ENCODE measurements at regions not wholly inside any gene's neighbourhood (a gene's known extent, or its start where the extent isn't known, plus 50 kb on each side); places are given as distances from the start of the nearest gene placed in this dataset.
"Not testable (repeated sequence)": the region's sequence is repeated elsewhere in the genome, so short reads cannot be mapped to it uniquely, and the experiment has no call there.

GRCh38 chr1:87992536-87992935 lies 663.9 kb downstream of the LMO4 start:
- not testable (repeated sequence) for ATAC-seq

- no peak for ATAC-seq
- no peak for TF ChIP-seq BACH2 (CRISPR knock-in tag; IDR thresholded peaks at IDR 0.05; ENCODE audit: borderline replicate concordance)
- no peak for TF ChIP-seq GLIS3 (CRISPR knock-in tag; IDR thresholded peaks at IDR 0.05)
- TF ChIP-seq TOX (CRISPR knock-in tag; IDR thresholded peaks at IDR 0.05; ENCODE audit: borderline replicate concordance) = no peak
- no peak for TF ChIP-seq ESRRG (CRISPR knock-in tag; IDR thresholded peaks at IDR 0.05)
- TF ChIP-seq CSRNP3 (CRISPR knock-in tag; IDR thresholded peaks at IDR 0.05) = no peak
- TF ChIP-seq ZNF8 (CRISPR knock-in tag; IDR thresholded peaks at IDR 0.05) = no peak
- no peak for TF ChIP-seq ISL1 (CRISPR knock-in tag; IDR thresholded peaks at IDR 0.05)
- no peak for TF ChIP-seq PATZ1 (CRISPR knock-in tag; IDR thresholded peaks at IDR 0.05; ENCODE audit: borderline replicate concordance)
- TF ChIP-seq CREB5 (CRISPR knock-in tag; IDR thresholded peaks at IDR 0.05; ENCODE audit: low read depth) = no peak
- no peak for TF ChIP-seq RARB (CRISPR knock-in tag; IDR thresholded peaks at IDR 0.05)
- TF ChIP-seq SNAI2 (CRISPR knock-in tag; IDR thresholded peaks at IDR 0.05) = no peak
- TF ChIP-seq PPARA (CRISPR knock-in tag; IDR thresholded peaks at IDR 0.05; ENCODE audit: borderline replicate concordance) = no peak
- no peak for TF ChIP-seq ZFP3 (CRISPR knock-in tag; IDR thresholded peaks at IDR 0.05)
- TF ChIP-seq TSHZ2 (CRISPR knock-in tag; IDR thresholded peaks at IDR 0.05) = no peak
- TF ChIP-seq ZNF565 (CRISPR knock-in tag; conservative IDR thresholded peaks at IDR 0.05; ENCODE audit: low read depth) = no peak
- TF ChIP-seq ZC3H10 (CRISPR knock-in tag; IDR thresholded peaks at IDR 0.05) = no peak
- no peak for TF ChIP-seq TCF4 (CRISPR knock-in tag; IDR thresholded peaks at IDR 0.05; ENCODE audit: borderline replicate concordance)
- TF ChIP-seq POU6F1 (CRISPR knock-in tag; IDR thresholded peaks at IDR 0.05; ENCODE audit: borderline replicate concordance, low read depth) = no peak
Measured at GRCh38 chr1:87993051-87993450, 664.4 kb downstream of the LMO4 start.

- ATAC-seq = no peak
- TF ChIP-seq GLIS3 (CRISPR knock-in tag; IDR thresholded peaks at IDR 0.05) = no peak
- no peak for TF ChIP-seq ZC3H10 (CRISPR knock-in tag; IDR thresholded peaks at IDR 0.05)
- TF ChIP-seq CSRNP3 (CRISPR knock-in tag; IDR thresholded peaks at IDR 0.05) = no peak
- TF ChIP-seq ISL1 (CRISPR knock-in tag; IDR thresholded peaks at IDR 0.05) = no peak
- TF ChIP-seq CREB5 (CRISPR knock-in tag; IDR thresholded peaks at IDR 0.05; ENCODE audit: low read depth) = no peak
- no peak for TF ChIP-seq ZNF70 (CRISPR knock-in tag; IDR thresholded peaks at IDR 0.05)
- no peak for TF ChIP-seq ZFP3 (CRISPR knock-in tag; IDR thresholded peaks at IDR 0.05)
- TF ChIP-seq ARNTL (CRISPR knock-in tag; IDR thresholded peaks at IDR 0.05; ENCODE audit: borderline replicate concordance, low read depth) = no peak
- TF ChIP-seq TSHZ2 (CRISPR knock-in tag; IDR thresholded peaks at IDR 0.05) = no peak
- no peak for TF ChIP-seq SNAI2 (CRISPR knock-in tag; IDR thresholded peaks at IDR 0.05)
- TF ChIP-seq BACH2 (CRISPR knock-in tag; IDR thresholded peaks at IDR 0.05; ENCODE audit: borderline replicate concordance) = no peak
- no peak for TF ChIP-seq TOX (CRISPR knock-in tag; IDR thresholded peaks at IDR 0.05; ENCODE audit: borderline replicate concordance)
- TF ChIP-seq CSDC2 (CRISPR knock-in tag; IDR thresholded peaks at IDR 0.05) = no peak
- TF ChIP-seq ESRRG (CRISPR knock-in tag; IDR thresholded peaks at IDR 0.05) = no peak
- no peak for TF ChIP-seq TCF4 (CRISPR knock-in tag; IDR thresholded peaks at IDR 0.05; ENCODE audit: borderline replicate concordance)
- TF ChIP-seq OSR1 (CRISPR knock-in tag; IDR thresholded peaks at IDR 0.05) = no peak
- no peak for TF ChIP-seq RARB (CRISPR knock-in tag; IDR thresholded peaks at IDR 0.05)
Measured at GRCh38 chr1:87999852-88000251, 671.2 kb downstream of the LMO4 start.
